Stomach (tissue), 8 donors: ENCODE measurements at regions not wholly inside any gene's neighbourhood (a gene's known extent, or its start where the extent isn't known, plus 50 kb on each side); places are given as distances from the start of the nearest gene placed in this dataset.

Experiments used
- DNase-seq, 2 donors: peaks; one replicate each; pipeline versions ENCODE4 v3.0.0 to v3.0.0-alpha.2; 2013 to 2019
- H3K27ac ChIP-seq, 5 donors: fragments of 200-600 bp in 4 of 5; sonication (generic) in 4 of 5; one replicate each; pipeline ENCODE4 v1.5.1; 2013 to 2019; ENCODE audit warnings: mild to moderate bottlenecking in 1 of 5, moderate library complexity in 1 of 5
- H3K27me3 ChIP-seq, 3 donors: fragments of 200-600 bp; sonication (generic); one replicate each; pipeline ENCODE4 v1.5.1; 2017 to 2019; ENCODE audit warnings: mixed run types in 1 of 3
- H3K36me3 ChIP-seq, 4 donors: fragments of 200-600 bp; sonication (generic); 1 replicate in 3 of 4; 2 replicates in 1 of 4; pipeline ENCODE4 v1.5.1; 2016 to 2019
- H3K4me1 ChIP-seq, 4 donors: fragments of 200-600 bp; sonication (generic); one replicate each; pipeline ENCODE4 v1.5.1; 2016 to 2019
- H3K4me3 ChIP-seq, 4 donors: fragments of 200-600 bp; sonication (generic) in 3 of 4; one replicate each; pipeline ENCODE4 v1.5.1; 2016 to 2019; ENCODE audit warnings: mild to moderate bottlenecking in 1 of 4
- H3K9me3 ChIP-seq, 4 donors: fragments of 200-600 bp; sonication (generic); one replicate each; pipeline ENCODE4 v1.5.1; 2016 to 2019
- CTCF ChIP-seq, 7 experiments: fragments of 450-650 bp in 4 of 7; fragments of 200-600 bp in 3 of 7; sonication (generic) in 3 of 7; IDR thresholded peaks; one replicate each; pipeline ENCODE4 v1.5.1; 2016 to 2019; ENCODE audit warnings: antibody characterized with exemption in 7 of 7, control low read depth in 2 of 7, mild to moderate bottlenecking in 1 of 7
- EP300 ChIP-seq: sonication (generic); formaldehyde crosslinking; IDR thresholded peaks from one replicate; pipeline ENCODE4 v1.6.1; 2017; ENCODE audit warnings: antibody characterized with exemption
- POLR2A ChIP-seq, 4 donors: fragments of 450-650 bp; IDR thresholded peaks; one replicate each; pipeline ENCODE4 v1.6.1; 2016; ENCODE audit warnings: antibody characterized with exemption in 4 of 4, control low read depth in 2 of 4, mild to moderate bottlenecking in 1 of 4, moderate library complexity in 1 of 4
- POLR2AphosphoS5 ChIP-seq, 3 donors: sonication (generic); formaldehyde crosslinking; IDR thresholded peaks; one replicate each; pipeline ENCODE4 v1.6.1; 2016; ENCODE audit warnings: antibody characterized with exemption in 3 of 3
- WGBS, 5 donors: extraction: QIAGEN DNeasy Blood & Tissue Kit in 3 of 5; methylation state at CpG; one replicate each; pipeline versions ENCODE4 v1.1.5 to v1.1.7; 2013 to 2018; 5-methylcytosine and 5-hydroxymethylcytosine counted together
- intact Hi-C: fragments of 100-400 bp; cut with DNase I; formaldehyde crosslinking; loops from one replicate; pipeline ENCODE4 v1.15.1; 2023; ENCODE audit warnings: low total_unique reads
- donor health status: healthy with polysubstance abuse.
- donor health status: Bipolar disorder and iron deficiency.
- donor health status: healthy.

- no peak for TF ChIP-seq POLR2AphosphoS5 (IDR thresholded peaks at IDR 0.05)
Measured at GRCh38 chr13:95444006-95444730, 108.4 kb upstream of the CLDN10 start.

GRCh38 chr13:95445131-95445530, 107.4 kb upstream of the CLDN10 start:
- WGBS, 5 donors = 68 to 83% (median 77%) methylated on average over 4 of the region's 4 CpGs
- H3K9me3 ChIP-seq = no peaks in the 10 kb centered on the region
- intact Hi-C loops = no loop called here
- no peak overlapping the region for H3K27ac ChIP-seq
- no peaks in the 10 kb centered on the region for H3K36me3 ChIP-seq
- no peaks in the 10 kb centered on the region for H3K4me1 ChIP-seq
- H3K27me3 ChIP-seq = peaks cover 0 to 6% (median 0%) of the 10 kb centered on the region in 3 donors
- no peak overlapping the region for H3K4me3 ChIP-seq
- no peak for DNase-seq
- TF ChIP-seq POLR2A (IDR thresholded peaks at IDR 0.05) (no peak), EP300 (no peak), CTCF (IDR thresholded peaks at IDR 0.05) (no peak), POLR2AphosphoS5 (IDR thresholded peaks at IDR 0.05) (no peak)

More at GRCh38 chr13:95444006-95444730, 108.4 kb upstream of the CLDN10 start:
- WGBS, 5 donors = 80 to 91% (median 88%) methylated on average over 6 of the region's 6 CpGs
- Histone ChIP-seq H3K27ac (no peak overlapping the region), H3K9me3 (no peaks in the 10 kb centered on the region), H3K36me3 (no peaks in the 10 kb centered on the region), H3K4me3 (no peak overlapping the region), H3K4me1 (no peaks in the 10 kb centered on the region), H3K27me3 (peaks cover 0 to 6% (median 0%) of the 10 kb centered on the region in 3 donors)
- intact Hi-C loops = no loop called here
- DNase-seq = peak in 1 of 2 donors; percentile 15

GRCh38 chr13:95447814-95448213, 104.7 kb upstream of the CLDN10 start:
- no peak overlapping the region for H3K27ac ChIP-seq
- no peak for TF ChIP-seq CTCF (IDR thresholded peaks at IDR 0.05)
- TF ChIP-seq POLR2A (IDR thresholded peaks at IDR 0.05) = no peak
- TF ChIP-seq POLR2AphosphoS5 (IDR thresholded peaks at IDR 0.05) = no peak
- TF ChIP-seq EP300 = no peak

GRCh38 chr13:95451656-95452055, 100.9 kb upstream of the CLDN10 start:
- Histone ChIP-seq H3K9me3 (no peaks in the 10 kb centered on the region), H3K27ac (no peak overlapping the region), H3K27me3 (peaks cover 0 to 4% (median 0%) of the 10 kb centered on the region in 3 donors), H3K4me3 (no peak overlapping the region), H3K36me3 (no peaks in the 10 kb centered on the region), H3K4me1 (no peaks in the 10 kb centered on the region)
- intact Hi-C loops = no loop called here
- TF ChIP-seq EP300 (no peak), POLR2AphosphoS5 (IDR thresholded peaks at IDR 0.05) (no peak), CTCF (IDR thresholded peaks at IDR 0.05) (no peak), POLR2A (IDR thresholded peaks at IDR 0.05) (no peak)
- DNase-seq = no peak
- 78 to 92% (median 89%) methylated on average over 2 of the region's 2 CpGs for WGBS, 5 donors

More at GRCh38 chr13:95447814-95448213, 104.7 kb upstream of the CLDN10 start:
- Histone ChIP-seq H3K4me1 (no peaks in the 10 kb centered on the region), H3K27me3 (peaks cover 0 to 6% (median 0%) of the 10 kb centered on the region in 3 donors), H3K36me3 (no peaks in the 10 kb centered on the region), H3K9me3 (no peaks in the 10 kb centered on the region), H3K4me3 (no peak overlapping the region)
- no peak for DNase-seq
- intact Hi-C loops = no loop called here
- WGBS, 5 donors = 54 to 79% (median 70%) methylated on average over 7 to 8 of the region's 8 CpGs

DNA sequence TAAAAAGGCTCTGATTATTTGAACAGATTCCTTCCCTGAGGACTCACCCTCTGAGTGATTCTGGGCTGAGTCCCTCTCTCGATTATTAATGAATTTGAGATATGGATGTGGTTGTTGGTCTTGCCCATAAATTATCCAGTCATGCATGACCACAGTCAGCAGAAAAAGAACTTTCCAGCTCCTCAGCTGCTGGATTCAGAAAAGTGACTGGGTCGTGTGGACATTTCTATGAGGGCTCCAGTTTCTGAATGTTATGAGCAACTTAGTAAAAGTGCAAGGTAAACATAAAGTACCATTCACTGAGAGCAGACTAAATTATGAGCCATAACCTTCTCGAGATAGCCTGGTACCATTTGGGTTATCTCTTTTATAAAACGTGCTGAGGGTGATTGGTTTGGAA, 100.1 kb upstream of the CLDN10 start:
- H3K4me1 ChIP-seq = no peaks in the 10 kb centered on the region
- H3K4me3 ChIP-seq = no peak overlapping the region
- peaks cover 0 to 4% (median 0%) of the 10 kb centered on the region in 3 donors for H3K27me3 ChIP-seq
- 19 to 37% (median 22%) methylated on average over 4 of the region's 4 CpGs for WGBS, 5 donors
- no peaks in the 10 kb centered on the region for H3K36me3 ChIP-seq
- no peak for TF ChIP-seq POLR2A (IDR thresholded peaks at IDR 0.05)
- no peak for TF ChIP-seq EP300
- no peak for TF ChIP-seq CTCF (IDR thresholded peaks at IDR 0.05)
- TF ChIP-seq POLR2AphosphoS5 (IDR thresholded peaks at IDR 0.05) = no peak
- H3K9me3 ChIP-seq = no peaks in the 10 kb centered on the region
- no peak for DNase-seq
- intact Hi-C loops = no loop called here
- no peak overlapping the region for H3K27ac ChIP-seq
